Ammon's horn (tissue), 1 donor: ENCODE measurements at regions not wholly inside any gene's neighbourhood (a gene's known extent, or its start where the extent isn't known, plus 50 kb on each side); places are given as distances from the start of the nearest gene placed in this dataset.

Experiments
- DNase-seq: peaks from one replicate; pipeline ENCODE4 v3.0.0-alpha.2; 2016; ENCODE audit warnings: low spot score

DNA sequence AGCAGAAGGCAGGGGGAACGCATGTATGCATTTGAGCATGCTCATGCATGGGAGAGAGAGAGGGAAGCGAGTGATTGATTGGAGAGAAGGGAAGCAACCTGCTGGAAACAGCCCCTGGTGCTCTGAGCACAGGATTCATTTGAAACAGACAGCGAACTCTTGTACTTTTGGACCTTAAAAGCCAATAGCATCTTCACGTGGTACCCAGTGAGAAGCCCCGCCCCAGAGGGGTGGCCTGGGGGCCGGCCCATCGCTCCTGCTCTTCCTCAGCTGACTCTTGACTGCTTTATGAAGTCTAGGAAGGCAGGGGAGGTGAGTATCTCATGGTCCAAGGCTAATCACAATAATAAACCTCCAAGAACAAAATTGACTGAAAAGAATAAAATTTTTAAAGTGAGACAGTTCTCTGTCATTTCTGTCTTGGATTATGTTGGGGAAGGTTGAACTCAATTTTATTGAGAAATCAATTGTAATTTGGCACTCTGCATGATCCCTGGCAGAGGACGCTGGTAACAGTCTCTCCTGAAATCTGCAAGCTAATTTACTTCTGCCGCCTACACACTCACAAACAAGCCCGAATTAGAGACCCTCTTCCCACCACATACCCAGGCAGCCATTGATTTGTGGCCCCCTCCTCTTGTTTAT, 168.2 kb upstream of the PPARGC1A start:
- DNase-seq = no peak

GRCh38 chr4:24056289-24056688, 166.4 kb upstream of the PPARGC1A start:
- no peak for DNase-seq

DNA sequence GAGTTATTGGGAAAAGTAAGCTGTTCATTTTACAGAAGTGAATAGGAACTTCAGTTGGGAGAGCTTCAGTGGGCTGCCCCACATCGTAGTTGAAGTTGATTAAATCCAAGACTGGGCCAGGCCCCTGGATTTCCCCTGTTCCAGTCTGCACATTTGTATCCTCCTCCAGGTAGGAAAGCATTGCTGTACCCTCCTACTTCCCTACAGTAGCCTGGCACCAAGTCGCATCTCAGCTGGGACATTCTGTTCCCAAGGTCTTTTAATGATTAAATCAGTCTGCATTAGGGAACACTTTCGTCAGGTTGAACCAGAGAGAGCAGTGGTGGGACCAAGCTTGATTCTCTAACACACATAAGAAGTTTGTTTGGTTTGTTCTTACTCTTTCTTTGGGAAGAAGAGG, 165.8 kb upstream of the PPARGC1A start:
- no peak for DNase-seq

- no peak for DNase-seq
Observed at GRCh38 chr4:24054910-24055309, 165.1 kb upstream of the PPARGC1A start.

GRCh38 chr4:24053934-24054333, 164.1 kb upstream of the PPARGC1A start:
- no peak for DNase-seq

- DNase-seq = no peak
Observed at GRCh38 chr4:24044610-24045589, 155.1 kb upstream of the PPARGC1A start.

DNA sequence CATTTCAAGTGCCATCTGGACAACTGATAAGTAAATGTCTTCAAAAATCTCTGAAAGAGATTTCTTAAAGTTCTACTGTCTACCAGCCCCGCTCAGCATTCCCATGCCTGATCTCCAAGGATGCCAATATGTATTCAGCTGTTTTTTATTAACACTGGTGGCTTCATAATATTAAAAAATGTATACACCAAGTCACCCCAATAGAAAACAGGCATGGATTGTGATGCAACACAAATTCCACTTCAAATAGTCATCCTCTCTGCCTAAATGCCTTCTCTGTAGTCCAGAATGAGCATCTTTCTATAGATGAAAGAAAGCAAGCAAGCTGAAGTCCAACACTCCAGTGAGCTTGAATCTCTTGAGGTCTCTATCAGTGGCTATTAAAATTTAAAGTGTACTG, 152.2 kb upstream of the PPARGC1A start:
- no peak for DNase-seq

DNA sequence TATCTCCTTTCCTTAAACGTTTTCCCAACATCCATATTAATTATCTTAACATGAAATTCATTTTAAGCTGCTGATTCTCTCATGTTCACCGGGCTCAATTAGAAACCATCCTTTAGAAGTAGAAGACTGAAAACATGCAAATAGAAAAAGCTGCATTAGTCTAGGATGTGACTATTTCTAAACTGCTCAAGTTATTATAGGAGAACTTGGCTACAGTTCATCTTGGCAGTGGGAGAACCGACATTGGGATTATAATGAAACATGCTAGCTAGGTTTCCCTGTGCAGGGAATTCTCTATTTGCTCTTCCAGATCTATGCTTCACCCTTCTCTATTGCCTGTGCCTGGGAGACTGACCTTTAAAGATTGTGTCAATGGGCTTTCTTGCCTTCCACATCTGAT, 151.0 kb upstream of the PPARGC1A start:
- no peak for DNase-seq

DNA sequence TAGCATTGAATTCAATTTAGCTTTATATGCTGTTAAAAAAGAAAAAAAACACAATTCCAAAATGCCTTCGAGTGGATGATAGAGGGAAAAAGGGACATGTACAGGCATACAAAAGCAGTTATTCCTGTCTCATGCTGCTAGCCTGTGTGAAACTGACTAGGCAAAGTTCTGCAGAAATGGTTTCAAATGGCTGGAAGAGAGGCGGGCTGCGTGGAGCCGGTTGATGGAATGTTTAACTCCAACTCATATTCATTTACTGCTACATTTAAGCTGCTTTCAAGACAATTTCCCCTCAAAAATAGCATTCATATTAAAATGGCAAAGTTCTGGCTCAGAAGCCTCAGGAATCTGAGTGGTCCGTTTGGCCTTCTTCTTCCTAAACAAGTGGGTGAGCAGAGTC, 143.8 kb upstream of the PPARGC1A start:
- DNase-seq = no peak

- no peak for DNase-seq
Observed at GRCh38 chr4:24032371-24032989, 142.6 kb upstream of the PPARGC1A start.

DNA sequence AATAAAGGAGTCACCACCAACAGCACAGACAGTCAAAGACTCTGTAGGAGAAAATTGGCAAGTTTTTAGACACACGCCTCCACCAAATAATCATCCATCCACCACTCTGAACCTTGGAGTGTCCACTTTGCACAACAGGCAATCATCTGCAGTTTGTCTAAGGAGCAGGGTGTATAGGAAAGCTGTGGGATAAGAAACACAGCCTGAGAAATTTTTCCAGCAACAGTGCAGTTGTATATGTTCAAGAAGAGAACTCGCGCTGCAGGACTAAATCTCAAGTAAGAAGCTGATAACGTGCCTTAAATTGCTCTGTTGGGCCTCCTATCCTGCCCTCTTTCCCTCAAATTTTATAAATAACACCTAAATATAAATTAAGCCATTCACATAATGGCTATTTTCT, 136.7 kb upstream of the PPARGC1A start:
- no peak for DNase-seq

GRCh38 chr4:24024605-24025004, 134.8 kb upstream of the PPARGC1A start:
- DNase-seq = no peak

GRCh38 chr4:24024157-24024556, 134.3 kb upstream of the PPARGC1A start:
- no peak for DNase-seq

DNA sequence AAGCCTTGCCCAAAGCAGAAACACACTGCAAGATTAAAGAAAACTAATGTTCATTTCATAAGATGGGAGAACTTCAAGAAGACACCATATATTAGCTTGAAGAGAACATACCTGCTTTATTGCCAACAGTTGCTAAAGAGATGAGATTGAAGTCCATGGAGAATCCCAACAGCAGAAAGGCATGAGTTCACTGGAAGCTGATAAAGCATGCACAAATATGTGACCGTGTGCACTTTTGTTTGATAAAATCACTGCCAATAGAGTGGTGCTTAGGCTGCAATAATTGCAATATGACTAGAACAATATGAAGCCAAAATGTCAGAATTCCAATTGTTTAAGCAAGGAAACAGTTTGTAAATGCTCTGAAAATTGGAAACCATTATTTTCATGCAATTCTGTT, 125.9 kb upstream of the PPARGC1A start:
- DNase-seq = no peak

DNA sequence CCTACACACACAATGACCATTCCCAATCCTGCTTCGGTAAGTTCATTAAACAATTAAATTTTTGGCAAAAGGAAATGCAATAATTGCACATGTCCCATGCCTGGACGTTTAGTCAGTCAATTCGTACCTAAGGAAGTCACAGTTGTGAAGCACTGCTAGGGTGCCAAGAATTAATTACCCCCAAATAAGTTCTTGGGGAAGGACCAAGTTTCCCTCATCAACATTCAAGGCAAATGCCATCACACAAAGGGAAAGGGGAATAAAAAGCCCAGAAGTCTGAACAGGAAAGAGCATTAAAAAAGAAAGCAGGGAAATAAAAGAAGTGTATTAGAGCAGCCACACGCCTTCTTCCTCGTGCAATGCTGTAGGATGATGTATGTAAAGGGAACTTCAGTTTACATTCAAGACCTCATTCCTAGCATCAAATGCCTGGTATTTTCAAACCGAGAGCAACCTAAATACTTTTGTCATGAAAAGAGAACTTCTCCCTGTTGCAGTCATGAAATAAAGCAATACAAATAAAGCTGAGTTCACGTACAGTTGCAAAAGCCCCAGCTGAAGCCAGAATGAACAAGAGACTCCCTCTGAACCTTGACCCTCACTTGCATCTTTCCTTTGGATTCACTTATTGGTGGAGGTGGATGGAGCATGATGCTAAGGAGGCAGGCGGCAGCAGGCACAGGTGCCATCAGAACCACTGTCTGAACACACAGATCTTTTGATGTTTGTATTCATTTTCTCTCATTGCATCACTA, 124.0 kb upstream of the PPARGC1A start:
- peak; percentile 44 for DNase-seq

GRCh38 chr4:24010994-24011393, 121.1 kb upstream of the PPARGC1A start:
- no peak for DNase-seq

- DNase-seq = no peak
Observed at GRCh38 chr4:24010573-24010972, 120.7 kb upstream of the PPARGC1A start.

GRCh38 chr4:24007860-24008261, 118.0 kb upstream of the PPARGC1A start:
- peak; percentile 39 for DNase-seq

DNA sequence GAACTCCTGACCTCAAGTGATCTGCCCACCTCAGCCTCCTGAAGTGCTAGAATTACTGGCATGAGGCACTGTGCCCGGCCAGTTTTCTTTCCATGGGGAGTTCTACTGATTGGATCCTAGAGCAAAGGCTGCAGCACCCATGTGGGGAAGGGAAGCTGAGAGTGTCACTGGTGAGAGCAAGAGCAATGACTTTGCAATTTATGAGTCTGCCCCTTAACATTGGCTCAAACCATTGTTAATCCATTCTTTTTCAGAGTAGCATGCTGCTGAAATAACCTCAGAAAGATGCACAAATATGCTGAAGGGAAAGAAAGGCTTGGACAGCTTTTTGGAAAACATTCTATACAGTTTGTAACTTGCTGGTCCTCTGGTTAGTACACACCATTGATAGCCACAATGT, 116.4 kb upstream of the PPARGC1A start:
- DNase-seq = no peak

GRCh38 chr4:24003926-24004325, 114.1 kb upstream of the PPARGC1A start:
- peak; percentile 19 for DNase-seq

DNA sequence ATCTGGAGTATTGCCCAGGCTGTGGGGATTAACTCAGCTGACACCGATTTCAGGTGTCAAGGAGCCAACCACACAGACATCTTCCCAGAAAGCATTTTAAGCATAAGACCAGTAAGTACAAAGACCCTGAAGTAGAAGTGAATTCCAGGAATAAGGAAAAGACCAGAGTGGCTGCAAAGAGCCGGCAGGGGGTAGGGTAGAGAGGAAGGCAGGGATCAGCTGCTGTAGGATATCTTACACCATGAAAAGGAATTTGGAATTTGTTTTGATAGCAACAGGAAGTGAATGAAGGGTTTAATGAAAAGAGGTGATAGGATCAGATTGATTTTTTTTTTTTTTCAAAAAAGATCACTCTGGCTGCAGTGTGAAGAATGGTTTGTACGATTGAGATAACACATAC, 113.6 kb upstream of the PPARGC1A start:
- DNase-seq = no peak

DNA sequence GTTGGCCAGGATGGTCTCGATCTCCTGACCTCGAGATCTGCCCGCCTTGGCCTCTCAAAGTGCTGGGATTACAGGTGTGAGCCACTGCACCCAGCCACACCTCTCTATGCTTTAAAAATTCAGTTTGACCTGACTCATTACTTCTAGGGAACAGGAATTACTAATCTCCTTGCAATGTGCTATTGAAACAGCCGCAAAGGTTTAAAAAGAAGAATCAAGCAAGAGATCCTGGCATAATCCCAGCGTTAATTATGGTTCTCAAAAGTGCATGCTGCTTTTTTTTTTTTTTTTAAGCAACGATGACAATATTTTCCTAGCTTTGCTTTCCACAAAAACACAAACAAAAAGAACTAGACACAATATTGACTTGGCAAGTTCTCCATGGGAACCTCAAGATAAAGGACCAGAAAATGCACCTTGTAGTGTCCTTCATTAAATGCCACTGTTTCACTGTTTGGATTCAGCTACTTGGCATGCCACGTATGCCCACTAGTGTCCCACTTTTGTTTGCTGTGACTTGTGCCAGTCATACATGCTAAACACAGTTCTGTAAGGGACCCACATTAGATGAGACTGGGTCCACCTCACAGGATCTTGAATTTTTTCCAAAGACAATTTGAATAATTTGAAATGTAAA, 112.6 kb upstream of the PPARGC1A start:
- DNase-seq = no peak
